GM12892 (cell line): ENCODE measurements at regions not wholly inside any gene's neighbourhood (a gene's known extent, or its start where the extent isn't known, plus 50 kb on each side); places are given as distances from the start of the nearest gene placed in this dataset.

ENCODE experiments used
- DNase-seq: peaks from one replicate; pipeline ENCODE4 v3.0.0; 2011; ENCODE audit not compliant: insufficient read length
- FAIRE-seq: peaks from 2 replicates; lab custom pipeline; 2011; peaks lifted over from hg19 to GRCh38; lab: Jason Lieb, UNC
- POLR2A ChIP-seq: IDR thresholded peaks from 2 replicates; pipeline ENCODE4 v1.6.1; 2011; ENCODE audit warnings: low read depth, low read length, control low read depth
- POLR2AphosphoS5 ChIP-seq: IDR thresholded peaks from 2 replicates; pipeline ENCODE4 v1.6.1; 2011; ENCODE audit warnings: low read depth, low read length, control low read depth
- TAF1 ChIP-seq: IDR thresholded peaks from 2 replicates; pipeline ENCODE4 v1.6.1; 2011; ENCODE audit warnings: low read depth, mild to moderate bottlenecking, control low read depth, low read length, borderline replicate concordance

GRCh38 chr13:73939603-73940002 is 194.6 kb downstream of the KLF12 start:
- FAIRE-seq, result peak; percentile 61
- no peak for TF ChIP-seq POLR2AphosphoS5
- no peak for TF ChIP-seq POLR2A
- TF ChIP-seq TAF1, result no peak
- DNase-seq, result no peak

DNA sequence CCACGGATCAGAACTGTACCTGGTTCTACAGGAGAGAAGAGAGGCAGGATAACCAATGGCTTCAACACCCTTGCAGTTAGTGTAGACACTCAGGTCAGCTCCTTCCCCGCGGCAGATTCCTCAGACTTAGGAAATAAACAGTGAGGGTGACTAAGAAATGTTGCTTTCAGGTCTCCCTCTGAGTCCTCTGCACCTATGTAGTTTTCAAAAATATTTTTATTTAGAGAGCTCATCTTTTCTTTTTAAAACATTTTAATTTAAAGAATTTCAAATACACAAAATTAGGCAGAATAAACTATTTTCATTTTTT is 195.2 kb downstream of the KLF12 start:
- DNase-seq, result no peak
- FAIRE-seq, result no peak
- TF ChIP-seq POLR2A, result no peak
- no peak for TF ChIP-seq POLR2AphosphoS5
- TF ChIP-seq TAF1, result no peak

GRCh38 chr13:73938372-73939070 is 195.7 kb downstream of the KLF12 start:
- DNase-seq (no peak), FAIRE-seq (no peak)
- TF ChIP-seq POLR2AphosphoS5 (no peak), TAF1 (no peak), POLR2A (no peak)

DNA sequence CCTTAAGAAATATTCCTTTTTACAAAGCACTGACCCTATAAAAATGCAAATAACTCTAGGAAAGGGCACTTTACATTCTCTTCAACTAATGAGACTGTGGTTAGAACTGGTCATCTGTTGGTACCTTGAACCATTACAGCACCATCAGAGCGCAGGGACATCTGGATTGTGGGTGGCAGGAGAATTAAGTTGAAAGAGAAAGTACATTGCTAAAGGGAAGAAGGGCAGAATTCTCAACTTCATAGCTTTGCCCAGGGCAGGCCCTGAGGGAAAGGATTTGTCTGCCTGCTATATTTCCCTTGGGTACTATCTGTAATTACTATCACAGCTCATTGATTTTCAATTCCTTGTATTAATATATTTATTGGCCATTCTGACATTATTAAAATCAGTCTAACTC is 196.8 kb downstream of the KLF12 start:
- FAIRE-seq (no peak), DNase-seq (no peak)
- no peak for TF ChIP-seq POLR2AphosphoS5

GRCh38 chr13:73935991-73936390 is 198.2 kb downstream of the KLF12 start:
- TF ChIP-seq POLR2A, result no peak
- TF ChIP-seq TAF1, result no peak
- no peak for TF ChIP-seq POLR2AphosphoS5
- no peak for FAIRE-seq
- no peak for DNase-seq

GRCh38 chr13:73934771-73935170 is 199.4 kb downstream of the KLF12 start:
- TF ChIP-seq POLR2AphosphoS5, result no peak
- TF ChIP-seq POLR2A, result no peak
- no peak for TF ChIP-seq TAF1
- FAIRE-seq, result no peak
- DNase-seq, result no peak

DNA sequence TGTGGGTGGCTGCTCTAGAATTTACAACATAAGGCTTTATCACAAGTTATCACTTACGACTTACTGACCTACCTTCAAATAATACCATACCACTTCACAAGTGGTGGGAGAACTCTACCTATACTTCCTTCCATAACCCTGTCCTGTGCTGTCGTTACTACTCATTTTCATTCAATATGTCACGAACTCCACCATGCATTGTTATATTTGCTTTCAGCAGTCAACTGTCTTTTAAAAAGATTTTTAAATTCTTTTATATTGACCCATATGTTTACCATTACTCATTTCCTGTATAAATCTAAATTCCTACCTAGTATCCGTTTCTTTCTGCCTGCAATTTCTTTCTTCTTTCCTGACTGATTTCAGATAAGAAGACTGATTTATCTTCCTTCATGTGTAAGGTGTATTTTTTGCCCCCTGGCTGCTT is 200.0 kb downstream of the KLF12 start:
- FAIRE-seq, result peak; percentile 79
- TF ChIP-seq POLR2AphosphoS5 (no peak), POLR2A (no peak), TAF1 (no peak)
- DNase-seq, result no peak

- FAIRE-seq (peak; percentile 80), DNase-seq (no peak)
- TF ChIP-seq TAF1 (no peak), POLR2A (no peak), POLR2AphosphoS5 (no peak)
Observed at GRCh38 chr13:73933795-73934194, 200.4 kb downstream of the KLF12 start.

DNA sequence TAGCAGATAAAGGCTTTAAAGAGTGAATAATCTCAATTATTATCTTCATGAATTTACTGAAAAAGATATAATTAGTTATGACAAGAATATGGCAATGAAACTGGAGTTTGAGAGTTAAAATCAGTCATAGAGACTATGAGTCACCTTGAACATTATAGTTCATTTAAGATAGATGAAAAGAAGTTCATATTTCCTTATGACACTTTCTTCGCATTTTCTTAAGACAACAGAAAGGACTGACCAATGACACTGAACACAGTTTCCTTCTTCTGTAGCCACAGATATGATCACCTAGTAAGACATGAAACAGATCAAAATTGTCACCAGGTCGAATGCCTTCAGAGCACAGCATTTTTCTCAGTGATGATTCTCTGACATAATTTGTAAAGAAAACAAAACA is 202.1 kb downstream of the KLF12 start:
- FAIRE-seq, result no peak
- TF ChIP-seq POLR2AphosphoS5 (no peak), POLR2A (no peak), TAF1 (no peak)

DNA sequence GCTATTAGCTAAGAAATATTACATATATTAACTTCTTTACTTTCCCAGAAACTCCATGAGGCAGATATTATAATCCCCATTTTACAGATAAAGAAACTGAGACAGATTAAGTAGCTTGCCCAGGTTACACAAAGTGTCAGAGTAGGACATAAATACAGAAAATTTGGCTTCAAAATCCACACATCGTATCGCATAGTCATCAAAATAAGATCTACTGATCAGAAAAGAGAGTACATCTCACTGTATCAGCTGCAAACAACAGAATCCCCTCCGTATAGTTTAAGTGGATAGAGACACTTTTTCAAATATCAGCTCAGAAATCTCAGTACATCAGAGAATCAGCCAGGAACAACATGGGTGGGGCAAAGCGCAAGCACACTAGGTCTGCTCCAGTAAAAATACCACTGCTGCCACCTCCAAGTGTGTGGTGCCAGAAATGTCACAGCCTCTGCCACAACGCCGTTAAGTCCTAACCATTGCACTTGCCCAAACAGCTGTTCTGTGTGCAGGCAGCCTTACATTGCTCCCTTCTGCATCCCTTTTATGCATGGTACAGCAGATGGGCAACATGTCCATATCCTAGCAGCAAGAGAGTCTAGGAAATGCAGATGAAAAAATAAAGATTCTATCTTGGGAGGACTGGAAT is 204.8 kb downstream of the KLF12 start:
- FAIRE-seq (no peak), DNase-seq (no peak)
- no peak for TF ChIP-seq POLR2AphosphoS5
- no peak for TF ChIP-seq TAF1
- no peak for TF ChIP-seq POLR2A

More for the DNA sequence above, 202.1 kb downstream of the KLF12 start:
- no peak for DNase-seq

DNA sequence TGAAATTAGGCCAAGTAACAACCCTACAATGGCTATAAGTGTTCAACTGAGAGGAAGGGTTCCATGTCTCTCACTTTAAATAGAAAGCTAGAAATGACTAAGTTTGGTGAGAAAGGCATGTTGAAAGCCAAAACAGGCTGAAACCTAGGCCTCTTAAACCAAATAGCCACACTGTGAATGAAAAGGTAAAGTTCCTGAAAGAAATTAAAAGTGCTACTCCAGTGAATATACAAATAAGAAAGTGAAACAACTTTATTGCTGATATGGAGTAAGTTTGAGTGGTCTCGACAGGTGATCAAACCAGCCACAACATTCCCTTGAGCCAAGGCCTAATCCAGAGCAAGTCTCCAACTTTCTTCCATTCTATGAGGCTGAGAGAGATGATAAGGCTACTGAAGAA is 209.6 kb downstream of the KLF12 start:
- no peak for TF ChIP-seq POLR2AphosphoS5
- no peak for TF ChIP-seq POLR2A
- no peak for TF ChIP-seq TAF1
- DNase-seq (no peak), FAIRE-seq (no peak)
